ENCODE measurements at regions not wholly inside any gene's neighbourhood (a gene's known extent, or its start where the extent isn't known, plus 50 kb on each side); places are given as distances from the start of the nearest gene placed in this dataset.

DNA sequence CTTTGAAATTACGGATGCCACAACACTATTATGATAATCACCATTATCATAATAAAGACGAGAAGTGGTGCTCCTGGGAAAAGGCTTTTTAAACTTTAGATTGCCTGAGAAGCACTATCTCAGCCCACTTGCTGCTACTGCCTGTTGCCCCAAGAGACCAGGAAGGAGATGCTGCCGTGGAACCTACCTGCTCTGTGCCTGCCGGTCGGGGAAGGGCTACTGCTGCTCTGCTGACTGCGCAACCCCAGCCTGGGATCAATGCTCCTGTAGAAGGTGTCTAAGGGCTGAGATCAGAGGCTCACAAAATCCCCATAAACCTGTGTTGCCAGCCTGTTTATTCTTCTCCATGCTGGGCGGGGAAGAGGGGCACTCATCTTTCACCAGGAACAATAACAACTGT is 145.3 kb upstream of the VCX3B start:
- H3K4me3 ChIP-seq, result no peak overlapping the region
- no peaks in the 10 kb centered on the region for H3K27me3 ChIP-seq
- DNase-seq (no peak), ATAC-seq (no peak)
- TF ChIP-seq, protein P1, sequence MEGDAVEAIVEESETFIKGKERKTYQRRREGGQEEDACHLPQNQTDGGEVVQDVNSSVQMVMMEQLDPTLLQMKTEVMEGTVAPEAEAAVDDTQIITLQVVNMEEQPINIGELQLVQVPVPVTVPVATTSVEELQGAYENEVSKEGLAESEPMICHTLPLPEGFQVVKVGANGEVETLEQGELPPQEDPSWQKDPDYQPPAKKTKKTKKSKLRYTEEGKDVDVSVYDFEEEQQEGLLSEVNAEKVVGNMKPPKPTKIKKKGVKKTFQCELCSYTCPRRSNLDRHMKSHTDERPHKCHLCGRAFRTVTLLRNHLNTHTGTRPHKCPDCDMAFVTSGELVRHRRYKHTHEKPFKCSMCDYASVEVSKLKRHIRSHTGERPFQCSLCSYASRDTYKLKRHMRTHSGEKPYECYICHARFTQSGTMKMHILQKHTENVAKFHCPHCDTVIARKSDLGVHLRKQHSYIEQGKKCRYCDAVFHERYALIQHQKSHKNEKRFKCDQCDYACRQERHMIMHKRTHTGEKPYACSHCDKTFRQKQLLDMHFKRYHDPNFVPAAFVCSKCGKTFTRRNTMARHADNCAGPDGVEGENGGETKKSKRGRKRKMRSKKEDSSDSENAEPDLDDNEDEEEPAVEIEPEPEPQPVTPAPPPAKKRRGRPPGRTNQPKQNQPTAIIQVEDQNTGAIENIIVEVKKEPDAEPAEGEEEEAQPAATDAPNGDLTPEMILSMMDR (IDR thresholded peaks at IDR 0.05), result no peak
- no peak for TF ChIP-seq POLR2A (IDR thresholded peaks at IDR 0.05)
- intact Hi-C loops (cut with DNase I), result no loop called here
- H3K4me1 ChIP-seq, result peaks cover 0 to 3% (median 0%) of the 10 kb centered on the region in 4 donors
- H3K9me3 ChIP-seq, result no peaks in the 10 kb centered on the region
- no peak overlapping the region for H3K27ac ChIP-seq
- H3K36me3 ChIP-seq, result no peaks in the 10 kb centered on the region
- 60% methylated on average over 5 of the region's 7 CpGs for WGBS (ENCODE audit: insufficient coverage, low coverage, low lambda C conversion rate, missing lambda C conversion rate)

DNA sequence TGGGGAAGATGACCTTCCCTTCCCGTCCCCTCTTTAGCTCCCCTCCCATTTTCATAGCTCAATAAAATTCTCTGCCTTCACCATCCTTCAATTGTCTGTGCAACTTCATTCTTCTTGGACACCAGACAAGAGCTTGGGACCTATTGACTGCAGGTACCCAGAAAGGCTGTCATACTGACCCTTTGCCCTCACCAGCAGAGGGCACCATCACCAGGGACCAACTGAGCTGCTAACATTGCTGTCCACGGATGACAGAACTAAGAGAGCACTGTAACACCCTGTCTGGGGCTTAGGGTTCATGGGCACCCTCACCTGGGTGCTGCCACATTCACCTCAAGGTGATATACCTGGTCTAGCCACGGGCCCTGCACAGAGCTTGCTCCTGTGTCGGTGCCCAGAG is 141.3 kb upstream of the VCX3B start:
- H3K4me3 ChIP-seq, result no peak overlapping the region
- no peaks in the 10 kb centered on the region for H3K36me3 ChIP-seq
- ATAC-seq (peak in 3 of 4 donors; percentile 32 to 60 (median 59)), DNase-seq (no peak)
- no peak overlapping the region for H3K27ac ChIP-seq
- TF ChIP-seq POLR2A (IDR thresholded peaks at IDR 0.05), result no peak
- TF ChIP-seq, protein P1 (IDR thresholded peaks at IDR 0.05), result peak in 3 of 4 donors; percentile 19 to 46 (median 20)
- H3K9me3 ChIP-seq, result no peaks in the 10 kb centered on the region
- WGBS (ENCODE audit: insufficient coverage, low coverage, low lambda C conversion rate, missing lambda C conversion rate), result 64% methylated on average over 3 of the region's 4 CpGs
- no peaks in the 10 kb centered on the region for H3K27me3 ChIP-seq
- H3K4me1 ChIP-seq, result no peaks in the 10 kb centered on the region
- intact Hi-C loops (cut with DNase I), result no loop called here

DNA sequence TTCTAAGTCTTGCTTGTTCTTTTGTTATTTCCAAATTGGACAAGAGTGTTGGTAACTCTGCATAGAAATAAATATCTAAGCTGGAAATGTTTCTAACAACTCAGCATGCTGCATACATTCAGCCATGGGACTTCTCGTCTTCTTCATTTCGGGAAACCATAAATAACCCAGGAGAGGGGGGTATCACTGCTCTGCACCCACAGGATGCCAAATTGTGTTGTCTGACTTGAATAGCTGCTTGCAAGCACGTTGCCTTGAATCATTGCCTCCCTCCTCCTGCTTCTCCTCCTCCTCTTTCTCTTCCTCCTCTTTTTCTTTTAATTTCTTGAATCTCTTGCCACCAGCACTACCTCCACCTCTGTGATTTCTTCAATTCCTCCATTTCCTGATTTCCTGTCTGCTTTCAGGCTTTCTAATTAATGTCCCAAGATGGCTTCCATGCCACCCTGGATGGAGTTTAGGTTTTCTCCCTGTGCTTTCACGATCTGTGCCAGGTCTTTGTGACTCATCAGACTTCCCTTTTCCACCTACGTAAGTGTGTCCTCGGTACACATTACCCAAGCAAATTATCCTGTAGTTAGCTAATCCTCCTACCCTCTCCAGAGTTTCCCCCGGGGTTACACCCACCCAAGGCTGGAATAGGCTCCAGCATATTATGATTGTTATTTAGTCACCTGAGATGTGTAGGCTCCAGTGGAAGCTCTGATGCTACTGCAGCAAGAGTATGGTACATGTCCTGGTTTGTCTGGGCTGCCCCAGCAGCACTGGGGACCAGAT is 122.6 kb upstream of the VCX3B start:
- ATAC-seq (no peak), DNase-seq (no peak)
- Histone ChIP-seq H3K27me3 (no peaks in the 10 kb centered on the region), H3K4me3 (no peak overlapping the region), H3K36me3 (no peaks in the 10 kb centered on the region), H3K4me1 (no peaks in the 10 kb centered on the region), H3K27ac (no peak overlapping the region), H3K9me3 (no peaks in the 10 kb centered on the region)
- TF ChIP-seq, protein P1 (IDR thresholded peaks at IDR 0.05), result no peak
- no peak for TF ChIP-seq POLR2A (IDR thresholded peaks at IDR 0.05)
- 72% methylated on average over 6 of the region's 7 CpGs for WGBS (ENCODE audit: insufficient coverage, low coverage, low lambda C conversion rate, missing lambda C conversion rate)
- intact Hi-C loops (cut with DNase I), result no loop called here

DNA sequence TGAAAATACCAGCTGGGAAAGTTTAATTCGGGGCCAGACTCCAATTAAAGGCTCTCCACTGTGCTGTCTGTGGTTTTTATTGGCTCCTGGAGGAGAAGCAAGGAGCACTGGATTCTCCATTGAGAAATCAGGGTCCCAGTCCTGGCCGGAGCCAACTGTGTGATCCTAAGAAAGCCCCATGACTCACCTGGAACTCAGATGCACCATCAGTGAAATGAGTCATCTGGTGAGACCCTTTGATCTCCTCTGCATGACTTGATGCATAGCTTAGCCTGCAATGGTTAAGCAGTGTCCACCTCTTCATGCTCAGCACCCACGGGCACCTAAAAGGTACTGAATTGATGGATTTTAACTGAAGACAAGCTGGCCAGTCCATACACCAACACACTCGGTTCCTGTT is 119.2 kb upstream of the VCX3B start:
- no peak for ATAC-seq
- Histone ChIP-seq H3K4me3 (no peak overlapping the region), H3K27me3 (no peaks in the 10 kb centered on the region), H3K9me3 (no peaks in the 10 kb centered on the region), H3K36me3 (no peaks in the 10 kb centered on the region), H3K4me1 (no peaks in the 10 kb centered on the region), H3K27ac (no peak overlapping the region)
- no peak for TF ChIP-seq POLR2A (IDR thresholded peaks at IDR 0.05)
- TF ChIP-seq, protein P1 (IDR thresholded peaks at IDR 0.05), result no peak
- DNase-seq, result no peak
- intact Hi-C loops (cut with DNase I), result no loop called here
- whole genome bisulfite sequencing (ENCODE audit: insufficient coverage, low coverage, low lambda C conversion rate, missing lambda C conversion rate), result 50% methylated on average over 1 of the region's 4 CpGs
